Frontal cortex (tissue), 3 donors: ENCODE measurements at regions not wholly inside any gene's neighbourhood (a gene's known extent, or its start where the extent isn't known, plus 50 kb on each side); places are given as distances from the start of the nearest gene placed in this dataset.

Source experiments
- DNase-seq, 2 donors: peaks; one replicate each; pipeline ENCODE4 v3.0.0; 2012; ENCODE audit warnings: low spot score in 2 of 2
- FAIRE-seq: peaks from 2 replicates; lab custom pipeline; 2012; peaks lifted over from hg19 to GRCh38; lab: Jason Lieb, UNC
- donor health status: control.
- donor health status: control.
- donor health status: control.

DNA sequence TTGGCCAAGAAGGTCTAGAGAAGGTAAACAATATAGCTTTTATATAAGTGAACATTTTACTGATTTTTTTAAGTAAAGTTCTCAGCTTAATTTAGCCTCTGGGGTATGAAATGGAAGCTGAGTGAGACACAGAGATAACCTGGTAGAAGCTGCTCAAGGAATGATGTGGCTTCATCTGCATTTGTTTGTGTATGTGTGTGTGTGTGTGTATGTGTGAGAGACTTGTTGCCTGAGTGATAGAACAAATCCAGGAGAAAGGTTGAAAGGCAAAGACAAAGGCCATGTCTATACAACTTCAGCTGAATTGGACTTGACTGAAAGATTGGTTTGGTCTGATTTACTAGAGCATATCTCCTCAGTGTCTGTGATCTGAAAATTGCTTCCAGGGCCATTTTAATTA lies 63.6 kb downstream of the PCDH7 start:
- DNase-seq, result no peak
- FAIRE-seq, result no peak

- no peak for FAIRE-seq
- no peak for DNase-seq
These were observed 69.1 kb downstream of the PCDH7 start for GRCh38 chr4:30789219-30789671.

DNA sequence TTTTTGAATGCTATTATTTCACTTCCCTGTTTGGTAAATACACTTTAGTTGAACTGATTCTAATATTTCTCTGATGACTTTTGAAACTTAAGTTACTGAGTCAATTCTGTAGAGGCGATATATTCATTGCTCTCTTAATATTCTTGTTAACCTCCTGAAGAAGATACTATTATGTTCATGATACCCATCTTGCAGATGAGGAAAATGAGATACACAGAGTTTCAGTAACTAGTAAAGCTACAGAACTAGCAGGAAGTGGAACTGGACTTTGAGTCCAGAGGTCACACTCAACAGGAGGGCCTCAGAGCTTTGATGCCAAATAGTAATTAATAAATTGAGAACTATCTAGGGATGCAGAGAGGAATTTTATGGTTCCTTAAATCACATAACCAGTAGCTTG lies 70.0 kb downstream of the PCDH7 start:
- no peak for DNase-seq
- FAIRE-seq, result no peak

GRCh38 chr4:30790998-30791397 lies 70.8 kb downstream of the PCDH7 start:
- FAIRE-seq, result no peak

GRCh38 chr4:30792601-30793000 lies 72.4 kb downstream of the PCDH7 start:
- FAIRE-seq (no peak), DNase-seq (no peak)

More at GRCh38 chr4:30790998-30791397, 70.8 kb downstream of the PCDH7 start:
- DNase-seq, result no peak

GRCh38 chr4:30801876-30802275 lies 81.7 kb downstream of the PCDH7 start:
- FAIRE-seq, result no peak

GRCh38 chr4:30802622-30803323 lies 82.6 kb downstream of the PCDH7 start:
- peak in 1 of 2 donors; percentile 6 for DNase-seq

More at GRCh38 chr4:30801876-30802275, 81.7 kb downstream of the PCDH7 start:
- no peak for DNase-seq

DNA sequence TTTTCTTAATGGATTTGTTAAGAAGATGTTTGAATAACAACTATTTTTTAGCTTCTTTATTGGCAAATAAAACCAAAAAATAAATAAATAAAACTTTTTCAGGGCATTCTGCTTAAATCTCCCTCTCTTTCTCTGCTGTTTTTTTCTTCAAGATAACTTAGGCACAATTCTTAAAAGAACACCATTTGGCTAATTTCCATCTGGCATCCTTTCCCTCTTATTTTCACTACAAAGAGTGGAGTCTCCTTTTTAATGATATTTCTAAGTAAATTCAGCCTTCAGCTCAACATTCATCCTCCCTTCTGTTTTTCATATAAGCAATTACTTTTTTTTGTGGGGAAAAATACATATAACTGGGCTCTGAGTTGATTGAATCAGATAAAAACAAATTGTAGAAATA lies 88.1 kb downstream of the PCDH7 start:
- FAIRE-seq (no peak), DNase-seq (no peak)

More at GRCh38 chr4:30802622-30803323, 82.6 kb downstream of the PCDH7 start:
- FAIRE-seq, result no peak

GRCh38 chr4:30811296-30811695 lies 91.1 kb downstream of the PCDH7 start:
- FAIRE-seq, result no peak

GRCh38 chr4:30815685-30816084 lies 95.5 kb downstream of the PCDH7 start:
- FAIRE-seq (no peak), DNase-seq (no peak)

More at GRCh38 chr4:30811296-30811695, 91.1 kb downstream of the PCDH7 start:
- no peak for DNase-seq

DNA sequence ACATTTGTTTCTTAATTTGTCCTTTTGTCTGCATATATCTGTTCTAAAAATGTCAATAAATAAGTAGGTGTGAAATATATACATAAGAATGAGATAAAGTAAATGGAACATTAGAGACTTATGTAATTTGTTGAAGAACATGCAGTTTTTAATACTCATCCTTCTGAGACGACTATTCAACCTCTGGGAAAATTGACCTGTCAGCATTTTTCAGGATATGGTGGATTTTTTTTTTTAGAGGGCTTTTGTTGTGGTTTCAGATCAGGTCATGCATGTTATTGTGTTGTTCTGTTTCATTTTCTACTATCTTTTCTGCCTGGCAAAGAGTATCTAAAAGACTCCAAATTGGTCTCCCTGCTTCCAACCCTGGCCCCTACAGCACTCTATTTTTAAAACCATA lies 97.3 kb downstream of the PCDH7 start:
- DNase-seq (no peak), FAIRE-seq (no peak)

- DNase-seq (no peak), FAIRE-seq (no peak)
These were observed 98.4 kb downstream of the PCDH7 start for GRCh38 chr4:30818541-30818940.

- DNase-seq, result no peak
These were observed 101.1 kb downstream of the PCDH7 start for GRCh38 chr4:30821275-30821674.

GRCh38 chr4:30821859-30822612 lies 101.9 kb downstream of the PCDH7 start:
- FAIRE-seq, result no peak

More at GRCh38 chr4:30821275-30821674, 101.1 kb downstream of the PCDH7 start:
- no peak for FAIRE-seq

GRCh38 chr4:30822911-30823551 lies 102.9 kb downstream of the PCDH7 start:
- FAIRE-seq (no peak), DNase-seq (no peak)

More at GRCh38 chr4:30821859-30822612, 101.9 kb downstream of the PCDH7 start:
- DNase-seq, result no peak

DNA sequence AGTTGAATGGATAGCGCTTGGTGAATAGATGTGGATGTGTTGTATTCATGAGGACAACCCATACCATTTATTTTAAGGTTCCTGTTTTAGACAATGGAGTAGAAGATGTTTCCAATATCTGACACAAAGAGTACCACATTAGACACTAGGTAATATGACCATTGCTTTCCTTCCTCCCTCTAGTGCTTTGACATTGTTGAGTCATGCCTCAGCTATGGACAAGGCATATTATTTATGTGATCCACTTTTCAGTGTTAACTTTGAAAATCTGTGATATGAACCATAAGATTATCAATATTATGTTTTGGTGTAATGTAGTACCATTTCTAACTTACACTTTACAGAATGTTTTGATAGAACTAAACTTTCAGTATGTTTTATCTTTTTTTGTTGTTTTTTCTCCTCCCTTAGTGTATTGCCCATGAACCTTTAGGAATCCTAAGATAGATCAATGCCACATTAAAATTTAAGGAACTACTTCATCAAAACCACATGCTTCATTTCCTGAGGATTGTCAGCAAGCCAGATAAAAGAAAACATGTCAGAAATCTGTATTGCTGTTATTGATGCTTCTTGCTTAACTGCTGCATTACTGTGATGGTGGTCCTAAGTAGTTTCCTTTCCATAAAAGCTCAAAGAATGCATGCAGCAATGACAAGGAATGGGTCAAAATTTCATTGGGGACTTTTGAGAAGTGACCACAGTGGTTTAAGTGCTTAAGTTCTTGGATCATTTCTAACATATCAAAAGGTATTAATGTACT lies 105.0 kb downstream of the PCDH7 start:
- DNase-seq, result no peak
- FAIRE-seq, result no peak

DNA sequence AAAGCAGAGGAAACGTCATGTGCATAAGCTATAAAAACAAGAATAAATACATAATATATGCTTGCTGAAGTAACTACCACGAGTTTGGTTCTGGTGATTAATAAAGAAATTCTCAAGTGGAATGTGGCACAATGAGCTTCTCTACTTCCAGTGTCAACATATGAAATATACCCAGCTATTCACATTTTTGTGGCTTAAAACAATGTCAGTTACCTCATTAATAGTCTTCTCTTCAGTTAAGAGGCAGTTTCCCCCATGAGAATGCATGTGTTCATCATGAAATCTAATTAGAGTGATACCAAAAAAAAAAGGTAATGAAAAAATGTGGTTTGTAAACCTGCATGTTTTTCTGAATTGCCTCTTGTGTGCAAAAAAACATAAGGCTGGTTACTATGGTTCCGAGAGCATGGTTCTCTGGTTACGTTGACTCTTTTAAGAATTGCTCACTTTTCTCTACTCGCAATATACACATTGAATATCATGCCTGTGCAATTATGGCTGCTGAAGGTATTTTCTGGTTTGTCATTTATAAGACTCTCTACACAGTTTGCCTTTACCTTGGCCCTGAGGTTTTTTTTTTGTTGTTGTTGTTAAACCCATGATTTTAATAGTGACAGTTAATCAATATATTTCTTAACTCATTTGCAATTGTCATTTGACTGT lies 108.2 kb downstream of the PCDH7 start:
- DNase-seq (no peak), FAIRE-seq (no peak)

GRCh38 chr4:30832639-30833038 lies 112.5 kb downstream of the PCDH7 start:
- no peak for DNase-seq
- FAIRE-seq, result no peak

DNA sequence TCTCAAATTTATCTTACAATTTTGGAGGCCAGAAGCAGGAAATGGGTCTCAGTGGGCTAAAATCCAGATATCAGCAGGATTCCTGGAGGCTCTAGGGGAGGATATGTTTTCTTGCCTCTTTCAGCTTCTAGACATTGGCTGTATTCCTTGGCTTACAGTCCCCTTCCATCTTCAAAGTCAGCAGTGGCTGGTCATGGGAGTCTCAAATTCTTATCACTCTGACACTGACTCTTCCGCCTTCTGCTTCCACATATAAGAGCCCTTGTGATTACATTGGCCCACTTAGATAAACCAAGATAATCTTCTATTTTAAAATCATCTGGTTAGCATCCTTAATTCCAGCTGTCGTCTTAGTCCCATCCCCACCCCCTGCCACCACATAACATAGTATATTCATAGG lies 113.0 kb downstream of the PCDH7 start:
- DNase-seq (no peak), FAIRE-seq (no peak)
